Nephron progenitor cell (in vitro differentiated cells): ENCODE measurements at regions not wholly inside any gene's neighbourhood (a gene's known extent, or its start where the extent isn't known, plus 50 kb on each side); places are given as distances from the start of the nearest gene placed in this dataset.

Experiments
- DNase-seq: peaks from one replicate; pipeline ENCODE4 v3.0.0; 2021
- H3K27ac Mint-ChIP-seq: 2 replicates; pipeline ENCODE4 v1.8.0; 2021; ENCODE audit warnings: mild to moderate bottlenecking, moderate library complexity, mixed read lengths
- H3K27me3 Mint-ChIP-seq: 2 replicates; pipeline ENCODE4 v1.8.0; 2021; ENCODE audit warnings: mild to moderate bottlenecking, low read depth, mixed read lengths; ENCODE audit not compliant: poor library complexity
- H3K36me3 Mint-ChIP-seq: 2 replicates; pipeline ENCODE4 v1.8.0; 2021; ENCODE audit warnings: low read depth, mixed read lengths
- H3K4me1 Mint-ChIP-seq: 2 replicates; pipeline ENCODE4 v1.8.0; 2021; ENCODE audit warnings: mixed read lengths
- H3K4me3 Mint-ChIP-seq: 2 replicates; pipeline ENCODE4 v1.8.0; 2021; ENCODE audit warnings: mild to moderate bottlenecking, moderate library complexity, mixed read lengths
- H3K9me3 Mint-ChIP-seq: 2 replicates; pipeline ENCODE4 v1.8.0; 2021; ENCODE audit warnings: mild to moderate bottlenecking, moderate library complexity, mixed read lengths
- CTCF ChIP-seq: fragments of 200-600 bp; sonication (generic); IDR thresholded peaks from 2 replicates; pipeline ENCODE4 v1.5.0; 2021; ENCODE audit warnings: antibody characterized with exemption

- H3K9me3 Mint-ChIP-seq, result no peaks in the 10 kb centered on the region
- TF ChIP-seq CTCF, result no peak
- no peak overlapping the region for H3K27ac Mint-ChIP-seq
- no peaks in the 10 kb centered on the region for H3K36me3 Mint-ChIP-seq
- H3K4me1 Mint-ChIP-seq, result peaks cover 6% of the 10 kb centered on the region
- no peaks in the 10 kb centered on the region for H3K27me3 Mint-ChIP-seq
- H3K4me3 Mint-ChIP-seq, result no peak overlapping the region
- DNase-seq, result no peak
Measured at GRCh38 chr18:44597797-44598196, 82.9 kb upstream of the SETBP1 start.

GRCh38 chr18:44598514-44598913 lies 82.2 kb upstream of the SETBP1 start:
- no peak for TF ChIP-seq CTCF
- H3K27ac Mint-ChIP-seq, result no peak overlapping the region
- H3K27me3 Mint-ChIP-seq, result no peaks in the 10 kb centered on the region
- H3K36me3 Mint-ChIP-seq, result no peaks in the 10 kb centered on the region
- peaks cover 8% of the 10 kb centered on the region for H3K4me1 Mint-ChIP-seq
- H3K9me3 Mint-ChIP-seq, result no peaks in the 10 kb centered on the region
- no peak for DNase-seq
- no peak overlapping the region for H3K4me3 Mint-ChIP-seq

- DNase-seq, result no peak
- Mint-ChIP-seq H3K9me3 (no peaks in the 10 kb centered on the region), H3K4me1 (peaks cover 8% of the 10 kb centered on the region), H3K36me3 (no peaks in the 10 kb centered on the region), H3K4me3 (no peak overlapping the region), H3K27ac (no peak overlapping the region), H3K27me3 (no peaks in the 10 kb centered on the region)
- no peak for TF ChIP-seq CTCF
Measured at GRCh38 chr18:44599412-44599811, 81.3 kb upstream of the SETBP1 start.

- H3K4me1 Mint-ChIP-seq, result peaks cover 8% of the 10 kb centered on the region
- no peak overlapping the region for H3K27ac Mint-ChIP-seq
- H3K9me3 Mint-ChIP-seq, result no peaks in the 10 kb centered on the region
- H3K27me3 Mint-ChIP-seq, result no peaks in the 10 kb centered on the region
- H3K4me3 Mint-ChIP-seq, result no peak overlapping the region
- H3K36me3 Mint-ChIP-seq, result no peaks in the 10 kb centered on the region
- no peak for DNase-seq
- TF ChIP-seq CTCF, result no peak
Measured at GRCh38 chr18:44601447-44601846, 79.2 kb upstream of the SETBP1 start.

GRCh38 chr18:44602380-44602779 lies 78.3 kb upstream of the SETBP1 start:
- TF ChIP-seq CTCF, result no peak
- no peak for DNase-seq
- H3K4me3 Mint-ChIP-seq, result no peak overlapping the region
- peaks cover 8% of the 10 kb centered on the region for H3K4me1 Mint-ChIP-seq
- no peaks in the 10 kb centered on the region for H3K36me3 Mint-ChIP-seq
- H3K27ac Mint-ChIP-seq, result no peak overlapping the region
- no peaks in the 10 kb centered on the region for H3K27me3 Mint-ChIP-seq
- no peaks in the 10 kb centered on the region for H3K9me3 Mint-ChIP-seq

GRCh38 chr18:44602845-44603244 lies 77.8 kb upstream of the SETBP1 start:
- no peaks in the 10 kb centered on the region for H3K27me3 Mint-ChIP-seq
- peaks cover 8% of the 10 kb centered on the region for H3K4me1 Mint-ChIP-seq
- H3K27ac Mint-ChIP-seq, result no peak overlapping the region
- DNase-seq, result no peak
- no peaks in the 10 kb centered on the region for H3K36me3 Mint-ChIP-seq
- H3K4me3 Mint-ChIP-seq, result no peak overlapping the region
- H3K9me3 Mint-ChIP-seq, result no peaks in the 10 kb centered on the region
- TF ChIP-seq CTCF, result no peak
